Stimulated activated CD4-positive, alpha-beta T cell treated with anti-CD3 and anti-CD28 coated beads, TNF-alpha, amount 100 ng/mL, for 4 hours (primary cell): ENCODE measurements at regions not wholly inside any gene's neighbourhood (a gene's known extent, or its start where the extent isn't known, plus 50 kb on each side); places are given as distances from the start of the nearest gene placed in this dataset.
"Not testable (repeated sequence)": the region's sequence is repeated elsewhere in the genome, so short reads cannot be mapped to it uniquely, and the experiment has no call there.

Experiments
- DNase-seq, 3 experiments: peaks; one replicate each; pipeline ENCODE4 v3.0.0-alpha.2; 2020; ENCODE audit warnings: low read depth in 3 of 3

- DNase-seq: no peak
These were observed 139.8 kb upstream of the SMARCA2 start for GRCh38 chr9:1875251-1875851.

GRCh38 chr9:1875921-1876448 lies 139.2 kb upstream of the SMARCA2 start:
- DNase-seq: peak in 1 of 3 experiments; percentile 51

GRCh38 chr9:1876891-1877496 lies 138.2 kb upstream of the SMARCA2 start:
- no peak for DNase-seq

GRCh38 chr9:1877951-1878350 lies 137.2 kb upstream of the SMARCA2 start:
- DNase-seq: no peak

- DNase-seq: no peak
These were observed 136.3 kb upstream of the SMARCA2 start for GRCh38 chr9:1878811-1879210.

GRCh38 chr9:1879501-1879900 lies 135.6 kb upstream of the SMARCA2 start:
- no peak for DNase-seq

- no peak for DNase-seq
These were observed 135.0 kb upstream of the SMARCA2 start for GRCh38 chr9:1880038-1880565.

GRCh38 chr9:1881708-1882295 lies 133.3 kb upstream of the SMARCA2 start:
- no peak for DNase-seq

- DNase-seq: no peak
These were observed 132.3 kb upstream of the SMARCA2 start for GRCh38 chr9:1882711-1883403.

GRCh38 chr9:1890201-1890600 lies 124.9 kb upstream of the SMARCA2 start:
- DNase-seq: no peak

GRCh38 chr9:1890816-1891215 lies 124.3 kb upstream of the SMARCA2 start:
- DNase-seq: no peak

GRCh38 chr9:1903080-1903704 lies 112.0 kb upstream of the SMARCA2 start:
- not testable (repeated sequence) for DNase-seq

- no peak for DNase-seq
These were observed 107.7 kb upstream of the SMARCA2 start for GRCh38 chr9:1907465-1907864.

- no peak for DNase-seq
These were observed 105.8 kb upstream of the SMARCA2 start for GRCh38 chr9:1909322-1909721.

- no peak for DNase-seq
These were observed 104.8 kb upstream of the SMARCA2 start for GRCh38 chr9:1910269-1910811.

- no peak for DNase-seq
These were observed 101.4 kb upstream of the SMARCA2 start for GRCh38 chr9:1913631-1914330.

- no peak for DNase-seq
These were observed 99.1 kb upstream of the SMARCA2 start for GRCh38 chr9:1916095-1916494.

GRCh38 chr9:1916655-1917054 lies 98.5 kb upstream of the SMARCA2 start:
- DNase-seq: no peak

- DNase-seq: no peak
These were observed 97.7 kb upstream of the SMARCA2 start for GRCh38 chr9:1917396-1917935.

- no peak for DNase-seq
These were observed 97.0 kb upstream of the SMARCA2 start for GRCh38 chr9:1918108-1918507.

- DNase-seq: no peak
These were observed 96.5 kb upstream of the SMARCA2 start for GRCh38 chr9:1918622-1919021.
